ENCODE measurements at regions not wholly inside any gene's neighbourhood (a gene's known extent, or its start where the extent isn't known, plus 50 kb on each side); places are given as distances from the start of the nearest gene placed in this dataset.

- no peak for TF ChIP-seq CTCF (IDR thresholded peaks at IDR 0.05)
Observed at GRCh38 chr4:85153221-85153620, 186.7 kb upstream of the WDFY3 start.

GRCh38 chr4:85154591-85154990, 188.1 kb upstream of the WDFY3 start:
- no peak for TF ChIP-seq CTCF (IDR thresholded peaks at IDR 0.05)

GRCh38 chr4:85165808-85166207, 199.3 kb upstream of the WDFY3 start:
- TF ChIP-seq CTCF (IDR thresholded peaks at IDR 0.05): no peak

GRCh38 chr4:85166318-85166717, 199.8 kb upstream of the WDFY3 start:
- no peak for TF ChIP-seq CTCF (IDR thresholded peaks at IDR 0.05)

GRCh38 chr4:85168234-85168834, 201.8 kb upstream of the WDFY3 start:
- TF ChIP-seq CTCF (IDR thresholded peaks at IDR 0.05): no peak

- no peak for TF ChIP-seq CTCF (IDR thresholded peaks at IDR 0.05)
Observed at GRCh38 chr4:85170241-85170640, 203.8 kb upstream of the WDFY3 start.

- TF ChIP-seq CTCF (IDR thresholded peaks at IDR 0.05): no peak
Observed at GRCh38 chr4:85175190-85175589, 208.7 kb upstream of the WDFY3 start.

GRCh38 chr4:85177092-85177491, 210.6 kb upstream of the WDFY3 start:
- no peak for TF ChIP-seq CTCF (IDR thresholded peaks at IDR 0.05)
